ENCODE measurements at regions not wholly inside any gene's neighbourhood (a gene's known extent, or its start where the extent isn't known, plus 50 kb on each side); places are given as distances from the start of the nearest gene placed in this dataset.

- Histone ChIP-seq H3K4me3 (ENCODE audit: low read depth, low read length) (no peak overlapping the region), H3K36me3 (ENCODE audit: control insufficient read depth, insufficient read depth, low read length) (no peaks in the 10 kb centered on the region), H3K27me3 (ENCODE audit: control insufficient read depth, insufficient read depth, low read length) (peaks cover 19% of the 10 kb centered on the region)
- TF ChIP-seq CTCF (IDR thresholded peaks at IDR 0.05; ENCODE audit: insufficient read depth, low read length, poor library complexity, severe bottlenecking), result no peak
- DNase-seq (ENCODE audit: low read depth), result no peak
Measured at GRCh38 chr14:101497684-101498525, 63.4 kb upstream of the DIO3 start.

- TF ChIP-seq CTCF (IDR thresholded peaks at IDR 0.05; ENCODE audit: insufficient read depth, low read length, poor library complexity, severe bottlenecking), result no peak
- Histone ChIP-seq H3K27me3 (ENCODE audit: control insufficient read depth, insufficient read depth, low read length) (peaks cover 19% of the 10 kb centered on the region), H3K4me3 (ENCODE audit: low read depth, low read length) (no peak overlapping the region), H3K36me3 (ENCODE audit: control insufficient read depth, insufficient read depth, low read length) (no peaks in the 10 kb centered on the region)
- DNase-seq (ENCODE audit: low read depth), result no peak
Measured at GRCh38 chr14:101498526-101498860, 62.8 kb upstream of the DIO3 start.

- peaks cover 19% of the 10 kb centered on the region for H3K27me3 ChIP-seq (ENCODE audit: control insufficient read depth, insufficient read depth, low read length)
- DNase-seq (ENCODE audit: low read depth), result no peak
- TF ChIP-seq CTCF (IDR thresholded peaks at IDR 0.05; ENCODE audit: insufficient read depth, low read length, poor library complexity, severe bottlenecking), result no peak
- no peak overlapping the region for H3K4me3 ChIP-seq (ENCODE audit: low read depth, low read length)
- no peaks in the 10 kb centered on the region for H3K36me3 ChIP-seq (ENCODE audit: control insufficient read depth, insufficient read depth, low read length)
Measured at GRCh38 chr14:101499080-101499479, 62.2 kb upstream of the DIO3 start.

GRCh38 chr14:101499513-101499912 is 61.8 kb upstream of the DIO3 start:
- H3K4me3 ChIP-seq (ENCODE audit: low read depth, low read length), result no peak overlapping the region
- TF ChIP-seq CTCF (IDR thresholded peaks at IDR 0.05; ENCODE audit: insufficient read depth, low read length, poor library complexity, severe bottlenecking), result no peak
- H3K27me3 ChIP-seq (ENCODE audit: control insufficient read depth, insufficient read depth, low read length), result peaks cover 19% of the 10 kb centered on the region
- no peaks in the 10 kb centered on the region for H3K36me3 ChIP-seq (ENCODE audit: control insufficient read depth, insufficient read depth, low read length)
- no peak for DNase-seq (ENCODE audit: low read depth)

GRCh38 chr14:101500061-101500460 is 61.2 kb upstream of the DIO3 start:
- H3K36me3 ChIP-seq (ENCODE audit: control insufficient read depth, insufficient read depth, low read length), result no peaks in the 10 kb centered on the region

More at GRCh38 chr14:101500061-101500460, 61.2 kb upstream of the DIO3 start:
- Histone ChIP-seq H3K27me3 (ENCODE audit: control insufficient read depth, insufficient read depth, low read length) (peaks cover 19% of the 10 kb centered on the region), H3K4me3 (ENCODE audit: low read depth, low read length) (no peak overlapping the region)
- DNase-seq (ENCODE audit: low read depth), result no peak
- no peak for TF ChIP-seq CTCF (IDR thresholded peaks at IDR 0.05; ENCODE audit: insufficient read depth, low read length, poor library complexity, severe bottlenecking)

All from kidney epithelial cell (primary cell).